ENCODE measurements at regions not wholly inside any gene's neighbourhood (a gene's known extent, or its start where the extent isn't known, plus 50 kb on each side); places are given as distances from the start of the nearest gene placed in this dataset.
A peak's percentile ranks its signal among the peaks of the same experiment; 100 is the strongest.

GRCh38 chr5:61654876-61655275, 322.8 kb downstream of the ZSWIM6 start:
- no peak for TF ChIP-seq CTCF (IDR thresholded peaks at IDR 0.05; ENCODE audit: control extremely low read depth, extremely low read depth, low read depth, missing control alignments)
- DNase-seq (ENCODE audit: extremely low spot score), result no peak
- ChIA-PET CTCF (interaction anchor here (0.8 kb wide), 1 partner anchor 600 kb away, joined by 3 read pairs; no protein-coding TSS in a partner anchor), POLR2A (no interaction called here)

GRCh38 chr5:61657010-61657409, 325.0 kb downstream of the ZSWIM6 start:
- CTCF ChIA-PET, result interaction anchor here (1.0 to 3.8 kb wide), 15 partner anchors 8 to 979 kb away, joined by 3 to 52 read pairs (median 5); no protein-coding TSS in a partner anchor
- POLR2A ChIA-PET, result no interaction called here
- TF ChIP-seq CTCF (IDR thresholded peaks at IDR 0.05; ENCODE audit: control extremely low read depth, extremely low read depth, low read depth, missing control alignments), result no peak
- no peak for DNase-seq (ENCODE audit: extremely low spot score)

DNA sequence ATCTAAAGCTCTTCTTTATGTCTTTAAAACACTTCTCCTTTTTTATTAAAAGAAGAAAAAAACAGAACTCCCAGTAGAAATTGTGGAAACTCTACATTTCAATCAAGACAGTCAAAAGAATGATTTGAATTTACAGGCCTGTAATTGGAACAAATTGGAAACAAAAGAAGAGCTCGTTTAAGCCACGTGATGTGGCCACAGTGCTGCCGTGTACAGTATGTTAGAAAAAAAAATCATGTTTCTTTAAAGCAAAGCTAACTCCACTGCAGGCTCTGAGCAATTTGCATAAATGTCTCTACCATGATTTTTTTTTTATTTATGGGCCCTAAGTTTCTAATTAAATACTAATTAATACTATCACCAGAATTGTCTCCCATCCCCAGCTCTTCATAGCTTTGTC, 325.6 kb downstream of the ZSWIM6 start:
- TF ChIP-seq CTCF (IDR thresholded peaks at IDR 0.05; ENCODE audit: control extremely low read depth, extremely low read depth, low read depth, missing control alignments), result no peak
- ChIA-PET CTCF (interaction anchor here (0.9 to 3.8 kb wide), 27 partner anchors 9 to 980 kb away, joined by 3 to 52 read pairs (median 5); no protein-coding TSS in a partner anchor), POLR2A (no interaction called here)
- DNase-seq (ENCODE audit: extremely low spot score), result no peak

GRCh38 chr5:61658592-61659008, 326.5 kb downstream of the ZSWIM6 start:
- peak; percentile 75 for DNase-seq (ENCODE audit: extremely low spot score)
- CTCF ChIA-PET, result interaction anchor here (0.6 to 3.8 kb wide), 32 partner anchors 8 to 974 kb away, joined by 3 to 52 read pairs (median 5); no protein-coding TSS in a partner anchor
- POLR2A ChIA-PET, result no interaction called here
- peak; percentile 99 for TF ChIP-seq CTCF (IDR thresholded peaks at IDR 0.05; ENCODE audit: control extremely low read depth, extremely low read depth, low read depth, missing control alignments)

DNA sequence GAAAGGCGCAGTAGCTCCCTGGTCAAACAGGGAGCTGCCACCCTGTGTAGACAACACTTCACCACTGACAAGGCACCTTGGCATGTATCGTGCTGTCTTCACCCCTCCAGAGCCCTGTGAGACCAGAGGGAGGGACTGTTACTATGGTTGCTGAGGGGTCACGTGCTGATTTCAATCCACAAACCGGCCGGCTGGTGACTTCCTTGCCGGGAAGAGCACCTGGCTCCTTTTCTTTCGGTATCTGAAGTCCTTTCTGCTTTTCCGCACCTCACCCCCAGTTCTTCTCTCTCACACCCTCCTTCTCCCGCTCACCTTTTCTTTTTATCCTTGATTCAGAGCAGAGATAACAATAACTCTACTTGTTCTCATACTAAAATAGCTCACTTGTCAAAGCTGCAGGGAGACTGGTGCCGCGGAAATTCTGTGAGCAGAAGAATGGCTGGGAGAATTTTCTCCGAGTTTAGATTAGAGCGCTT, 327.2 kb downstream of the ZSWIM6 start:
- CTCF ChIA-PET, result interaction anchor here (0.6 to 3.8 kb wide), 33 partner anchors 8 to 975 kb away, joined by 3 to 52 read pairs (median 5); no protein-coding TSS in a partner anchor
- POLR2A ChIA-PET, result no interaction called here
- DNase-seq (ENCODE audit: extremely low spot score), result no peak
- TF ChIP-seq CTCF (IDR thresholded peaks at IDR 0.05; ENCODE audit: control extremely low read depth, extremely low read depth, low read depth, missing control alignments), result no peak

DNA sequence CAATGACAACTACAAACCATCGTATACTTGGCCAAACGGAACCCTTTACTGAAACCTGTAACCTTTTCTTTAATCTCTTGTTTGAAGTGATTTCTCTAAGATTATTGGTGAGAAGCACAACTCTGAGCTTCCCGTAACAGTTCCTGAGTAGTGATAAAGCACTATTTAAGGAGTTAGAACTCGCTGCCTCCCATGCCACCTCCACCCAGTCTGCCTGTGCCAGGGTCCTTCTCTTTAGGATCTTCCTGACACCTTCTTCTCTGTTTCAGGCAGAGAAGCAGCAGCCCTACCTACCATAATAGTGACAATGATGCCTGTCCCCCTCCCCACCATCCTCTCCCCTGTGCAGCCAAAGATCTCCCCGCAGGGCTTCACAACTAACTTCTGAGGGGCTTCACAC, 330.6 kb downstream of the ZSWIM6 start:
- DNase-seq (ENCODE audit: extremely low spot score), result no peak
- ChIA-PET POLR2A (interaction anchor here (0.6 kb wide), 1 partner anchor 24 kb away, joined by 3 read pairs; no protein-coding TSS in a partner anchor), CTCF (interaction anchor here (1.1 to 1.5 kb wide), 2 partner anchors 19 to 608 kb away, joined by 3 to 4 read pairs; no protein-coding TSS in a partner anchor)
- TF ChIP-seq CTCF (IDR thresholded peaks at IDR 0.05; ENCODE audit: control extremely low read depth, extremely low read depth, low read depth, missing control alignments), result no peak

All from GM10248 (cell line).